Forelimb muscle (tissue), 1 donor: ENCODE measurements at regions not wholly inside any gene's neighbourhood (a gene's known extent, or its start where the extent isn't known, plus 50 kb on each side); places are given as distances from the start of the nearest gene placed in this dataset.

Source experiments
- DNase-seq: peaks from one replicate; pipeline ENCODE4 v3.0.0-alpha.2; 2013; ENCODE audit warnings: low read depth

DNA sequence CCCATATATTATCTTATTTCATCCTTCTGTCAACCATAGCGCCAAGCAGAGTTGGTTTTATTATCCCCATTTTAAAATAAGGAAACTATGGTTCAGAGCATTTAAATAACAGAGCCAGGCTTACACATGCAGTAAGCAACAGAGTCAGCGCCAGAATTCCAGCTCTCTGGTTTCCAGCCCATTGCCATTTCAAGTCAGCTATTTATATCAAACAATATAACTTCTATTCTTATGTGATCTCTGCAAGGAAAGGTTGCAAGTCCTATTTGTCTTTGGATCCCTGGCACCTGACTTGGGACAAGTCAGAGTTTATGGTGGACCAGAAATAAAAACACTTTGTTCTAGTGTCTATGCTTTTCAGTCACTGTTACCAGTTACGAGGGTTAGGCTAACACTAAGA lies 174.1 kb upstream of the EEA1 start:
- no peak for DNase-seq

DNA sequence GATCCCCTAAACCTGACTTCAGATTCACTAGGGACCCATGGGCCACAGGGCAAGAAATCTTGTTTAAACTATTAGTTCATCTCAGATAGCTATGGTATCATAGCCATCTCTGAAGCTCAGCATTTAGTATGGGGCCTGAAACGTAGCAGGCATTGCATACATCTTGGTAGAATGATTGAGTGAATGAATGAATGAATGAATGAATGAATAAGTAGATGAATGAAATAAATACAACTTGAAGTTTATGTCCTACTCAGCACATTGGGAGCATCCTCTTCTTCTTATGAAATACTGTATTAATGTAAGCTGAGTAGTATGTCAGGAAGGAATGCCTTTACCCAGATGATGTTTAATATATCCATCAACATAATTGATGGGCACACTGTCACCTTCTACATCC lies 175.4 kb upstream of the EEA1 start:
- DNase-seq: no peak

DNA sequence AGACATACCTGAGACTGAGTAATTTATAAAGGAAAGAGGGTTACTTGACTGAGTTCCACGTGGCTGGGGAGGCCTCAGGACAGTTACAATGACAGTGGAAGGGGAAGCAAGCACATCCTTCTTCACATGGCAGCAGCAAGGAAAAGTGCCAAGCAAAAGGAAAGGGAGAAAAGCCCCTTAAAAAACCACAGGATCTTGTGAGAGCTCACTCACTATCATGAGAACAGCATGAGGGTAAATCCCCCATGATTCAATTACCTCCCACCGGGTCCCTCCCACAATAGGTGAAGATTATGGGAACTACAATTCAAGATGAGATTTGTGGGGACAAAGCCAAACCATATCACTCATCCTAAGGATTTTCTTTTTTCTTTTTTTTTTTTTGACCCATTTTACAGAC lies 177.8 kb upstream of the EEA1 start:
- DNase-seq: no peak

GRCh38 chr12:93107514-93108312 lies 178.6 kb upstream of the EEA1 start:
- no peak for DNase-seq

GRCh38 chr12:93108985-93109384 lies 179.9 kb upstream of the EEA1 start:
- no peak for DNase-seq

DNA sequence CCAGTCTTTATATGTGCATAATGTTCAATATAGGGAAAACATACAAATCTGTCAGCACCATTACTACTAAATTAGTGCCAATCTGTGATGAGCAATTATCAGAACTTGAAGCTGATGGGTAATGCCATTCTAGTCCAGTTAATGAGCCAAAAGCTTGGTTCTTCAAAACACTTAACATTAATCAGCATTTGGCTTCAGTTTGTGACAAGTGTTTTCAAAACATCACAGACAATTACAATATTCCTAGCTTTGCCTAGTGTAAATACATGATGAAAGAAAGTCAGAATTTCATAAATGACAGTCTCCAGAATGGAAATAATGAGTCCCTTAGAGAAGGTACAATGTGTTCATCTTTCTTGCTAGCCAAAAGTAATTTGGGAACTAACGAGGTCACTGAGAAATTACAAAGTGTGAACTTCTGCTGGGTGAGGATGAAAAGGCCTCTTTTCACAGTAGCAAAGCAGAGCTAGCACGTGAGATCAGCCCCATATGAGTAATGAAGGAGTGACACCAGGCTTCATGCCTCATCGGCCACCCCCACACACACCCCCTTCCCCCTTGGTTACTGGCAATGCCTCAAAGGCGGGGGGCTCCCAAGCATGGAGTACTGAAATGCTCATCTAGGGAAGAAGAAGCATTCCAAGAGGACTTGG lies 180.6 kb upstream of the EEA1 start:
- no peak for DNase-seq

DNA sequence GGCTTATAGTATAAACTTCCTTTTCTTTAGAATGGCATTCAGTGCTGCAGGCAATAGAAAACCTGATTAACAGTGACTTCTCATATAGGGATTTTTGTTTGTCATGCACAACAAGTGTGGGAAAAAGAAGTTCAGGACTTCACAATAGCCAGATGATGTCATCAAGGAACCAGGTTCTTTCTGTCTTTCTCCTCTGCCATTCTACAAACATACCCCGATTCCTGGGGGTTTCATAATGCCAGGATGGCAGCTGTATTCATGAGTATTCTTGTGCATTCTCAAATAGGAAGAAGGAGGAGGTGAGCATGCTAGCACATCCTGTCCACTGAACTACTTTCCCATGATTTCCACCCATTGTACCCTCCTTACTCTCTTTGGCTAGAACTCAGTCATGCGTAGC lies 182.7 kb upstream of the EEA1 start:
- DNase-seq: no peak

DNA sequence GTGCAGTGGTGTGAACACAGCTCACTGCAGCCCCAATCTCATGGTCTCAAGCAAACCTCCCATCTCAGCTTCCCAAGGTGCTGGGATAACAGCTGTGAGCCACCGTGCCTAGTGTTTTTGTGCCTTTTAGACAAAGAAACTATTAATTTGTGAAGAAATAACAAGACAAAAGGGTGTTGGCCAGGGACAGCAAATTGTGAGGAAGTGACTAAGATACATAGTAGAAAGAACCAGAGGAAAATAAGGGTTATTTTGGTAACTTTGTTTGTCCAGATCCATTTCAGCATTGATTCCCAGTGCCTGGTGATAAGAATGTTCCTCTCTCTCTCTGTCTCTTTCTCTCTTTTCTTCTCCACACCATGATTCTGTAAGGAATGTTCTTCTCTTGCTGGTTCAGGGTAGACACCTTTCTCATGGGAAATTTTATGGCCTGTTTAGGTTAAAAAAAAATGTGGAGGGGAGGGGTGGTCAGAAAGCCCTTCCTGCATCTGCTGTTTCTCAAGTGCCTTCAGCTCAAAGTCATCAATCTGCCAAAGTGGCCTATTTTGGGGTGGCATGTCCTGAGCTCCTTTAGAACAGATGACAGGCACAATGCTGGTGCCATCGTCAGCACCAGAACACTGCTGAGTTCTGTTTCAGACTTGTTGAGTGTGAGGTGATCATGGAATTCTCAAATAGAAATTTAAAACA lies 184.4 kb upstream of the EEA1 start:
- DNase-seq: no peak

- no peak for DNase-seq
These were observed 186.1 kb upstream of the EEA1 start for GRCh38 chr12:93115198-93115601.

GRCh38 chr12:93115646-93116045 lies 186.6 kb upstream of the EEA1 start:
- no peak for DNase-seq

DNA sequence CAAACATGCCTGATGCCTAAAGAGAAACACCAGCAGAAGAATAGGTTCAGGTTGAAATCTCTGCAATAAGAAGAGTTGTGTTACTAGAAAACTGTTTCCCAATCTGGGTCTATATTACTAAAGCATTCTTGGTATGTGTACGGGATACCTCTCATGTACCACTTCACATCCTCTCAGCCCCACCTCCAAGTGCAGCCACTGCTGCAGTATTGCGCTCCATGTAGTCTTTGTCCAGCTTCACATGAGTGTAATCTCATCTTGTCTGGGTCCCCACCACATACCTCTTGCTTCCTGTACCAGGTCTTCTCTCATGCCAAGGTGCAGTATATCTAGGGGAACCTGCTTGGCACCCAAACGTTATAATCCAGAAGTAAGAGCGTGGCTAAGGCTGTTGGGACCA lies 187.5 kb upstream of the EEA1 start:
- DNase-seq: no peak

GRCh38 chr12:93121729-93122488 lies 192.8 kb upstream of the EEA1 start:
- DNase-seq: no peak

DNA sequence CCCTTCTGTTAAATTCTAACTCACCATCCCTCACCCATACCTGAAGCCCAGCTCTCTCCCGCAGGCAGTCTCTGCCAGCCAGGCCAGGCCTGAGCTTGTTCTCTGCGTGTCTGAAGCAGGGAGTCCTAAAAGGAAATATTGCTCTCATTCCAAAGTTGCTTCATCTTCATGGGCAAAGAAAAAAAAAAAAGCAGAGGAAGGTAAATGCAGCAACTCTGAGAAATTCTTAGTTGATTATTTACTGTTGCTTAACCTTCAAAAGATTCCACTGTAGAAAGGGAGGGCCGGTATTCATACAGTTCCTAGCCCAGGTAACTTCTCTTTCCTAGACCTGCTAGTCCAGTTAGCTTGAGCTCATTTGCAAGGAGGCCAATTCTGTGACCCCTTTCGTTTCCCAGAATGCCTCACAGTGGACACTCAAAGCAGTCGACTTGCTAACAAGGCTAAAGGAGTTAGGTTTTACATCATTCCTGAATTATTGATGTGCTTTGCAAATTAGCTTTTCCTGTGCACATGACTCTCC lies 193.5 kb upstream of the EEA1 start:
- no peak for DNase-seq

DNA sequence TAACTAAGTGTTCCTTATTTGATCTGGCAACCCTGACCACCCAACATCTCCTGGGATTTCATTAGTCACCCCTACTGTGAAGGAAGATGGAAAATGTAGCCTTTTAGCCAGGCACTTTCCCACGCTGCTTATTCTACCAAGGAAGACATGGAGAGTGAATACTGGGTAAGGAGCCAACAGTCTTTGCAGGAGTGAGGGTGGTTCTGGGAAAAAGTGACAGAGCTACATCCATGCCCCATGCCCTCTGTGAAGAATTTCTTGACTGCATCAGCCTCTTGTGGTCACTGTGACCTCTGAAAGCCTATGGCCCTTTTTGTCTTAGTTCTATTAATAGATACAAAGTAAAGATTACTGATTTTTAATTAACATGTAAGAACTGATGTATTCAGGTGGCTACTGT lies 196.0 kb upstream of the EEA1 start:
- DNase-seq: no peak

DNA sequence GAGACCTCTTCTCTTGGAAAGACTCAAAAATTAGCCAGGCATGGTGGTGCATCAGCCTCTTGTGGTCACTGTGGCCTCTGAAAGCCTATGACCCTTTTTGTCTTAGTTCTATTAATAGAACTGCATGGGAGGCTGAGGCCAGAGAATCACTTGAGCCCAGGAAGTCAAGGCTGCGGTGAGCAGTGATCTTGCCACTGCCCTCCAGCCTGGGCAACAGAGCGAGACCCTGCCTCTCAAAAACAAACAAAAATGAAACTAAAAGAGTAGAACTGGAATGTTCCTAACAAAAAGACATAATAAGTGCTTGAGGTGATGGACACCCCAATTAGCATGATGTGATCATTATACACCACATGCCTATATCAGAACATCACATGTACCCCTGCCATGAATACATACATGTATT lies 197.0 kb upstream of the EEA1 start:
- no peak for DNase-seq

- no peak for DNase-seq
These were observed 198.0 kb upstream of the EEA1 start for GRCh38 chr12:93127107-93127560.

GRCh38 chr12:93127582-93128331 lies 198.7 kb upstream of the EEA1 start:
- no peak for DNase-seq

DNA sequence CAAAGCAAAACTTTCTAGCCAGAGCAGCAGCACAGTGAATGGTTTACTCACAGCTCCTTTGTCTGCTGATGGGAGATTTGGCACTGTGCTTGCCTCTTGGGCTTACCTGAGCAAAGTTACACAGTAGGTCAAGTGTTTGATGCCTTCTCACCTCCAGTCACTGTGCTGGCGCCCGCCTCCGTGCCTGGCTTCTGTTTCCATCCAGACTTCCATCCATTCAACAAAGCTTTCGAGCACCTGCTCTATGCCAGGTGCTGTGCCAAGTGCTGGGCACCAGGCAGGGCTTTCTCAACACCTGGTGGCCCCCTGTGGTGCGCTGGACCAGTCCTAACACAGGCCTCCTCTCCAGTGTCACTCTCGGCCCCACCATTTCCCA lies 199.2 kb upstream of the EEA1 start:
- no peak for DNase-seq

GRCh38 chr12:93130366-93131054 lies 201.4 kb upstream of the EEA1 start:
- no peak for DNase-seq

DNA sequence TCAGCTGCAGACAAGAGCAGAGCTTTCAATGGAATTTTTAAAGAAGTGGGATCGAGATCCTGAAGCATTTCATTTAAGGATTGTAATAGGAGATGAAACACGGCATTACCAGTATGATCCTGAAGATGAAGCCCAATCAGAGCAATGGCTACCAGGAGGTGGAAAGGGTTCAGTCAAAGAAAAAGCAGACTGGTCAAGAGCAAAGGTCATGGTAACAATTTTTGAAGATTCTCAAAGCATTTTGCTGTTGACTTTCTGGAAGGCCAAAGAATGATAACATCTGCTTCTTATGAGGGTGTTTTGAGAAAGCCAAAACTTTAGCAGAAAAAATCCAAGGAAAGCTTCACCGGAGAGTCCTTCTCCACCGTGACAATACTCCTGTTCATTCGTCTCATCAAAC lies 204.3 kb upstream of the EEA1 start:
- no peak for DNase-seq
